Liver (tissue), 8 donors: ENCODE measurements at regions not wholly inside any gene's neighbourhood (a gene's known extent, or its start where the extent isn't known, plus 50 kb on each side); places are given as distances from the start of the nearest gene placed in this dataset.

Experiments
- DNase-seq: peaks from one replicate; pipeline ENCODE4 v3.0.0-alpha.2; 2017; ENCODE audit warnings: low spot score
- H3K27ac ChIP-seq, 2 donors: one replicate each; pipeline ENCODE4 v1.7.0; 2013; ENCODE audit warnings: inconsistent platforms in 2 of 2, low read length in 2 of 2, control low read depth in 1 of 2, low read depth in 1 of 2, mild to moderate bottlenecking in 1 of 2
- H3K27me3 ChIP-seq, 4 donors: one replicate each; pipeline versions ENCODE4 v1.6.1 to v1.7.0; 2013; ENCODE audit warnings: low read length in 3 of 4, inconsistent platforms in 1 of 4, mild to moderate bottlenecking in 1 of 4, moderate library complexity in 1 of 4; ENCODE audit not compliant: control insufficient read depth in 4 of 4, insufficient read depth in 4 of 4
- H3K36me3 ChIP-seq, 4 donors: one replicate each; pipeline versions ENCODE4 v1.6.1 to v1.7.0; 2013; ENCODE audit warnings: low read length in 3 of 4, mild to moderate bottlenecking in 3 of 4, low read depth in 1 of 4, moderate library complexity in 1 of 4; ENCODE audit not compliant: control insufficient read depth in 4 of 4, insufficient read depth in 3 of 4
- H3K4me1 ChIP-seq, 4 donors: one replicate each; pipeline versions ENCODE4 v1.6.1 to v1.7.0; 2013; ENCODE audit warnings: low read length in 3 of 4, mild to moderate bottlenecking in 3 of 4, moderate library complexity in 1 of 4; ENCODE audit not compliant: control insufficient read depth in 4 of 4, insufficient read depth in 4 of 4
- H3K4me3 ChIP-seq, 3 donors: one replicate each; pipeline versions ENCODE4 v1.6.1 to v1.7.0; 2013; ENCODE audit warnings: low read length in 3 of 3, control low read depth in 1 of 3, low read depth in 1 of 3, mild to moderate bottlenecking in 1 of 3
- H3K9ac ChIP-seq, 2 donors: one replicate each; pipeline ENCODE4 v1.7.0; 2013; ENCODE audit warnings: low read length in 2 of 2, mild to moderate bottlenecking in 2 of 2, moderate library complexity in 2 of 2, control low read depth in 1 of 2, low read depth in 1 of 2
- H3K9me3 ChIP-seq, 4 donors: one replicate each; pipeline versions ENCODE4 v1.6.1 to v1.7.0; 2013; ENCODE audit warnings: low read length in 3 of 4; ENCODE audit not compliant: control insufficient read depth in 4 of 4
- ATF3 ChIP-seq: IDR thresholded peaks from 2 replicates; pipeline ENCODE4 v1.6.1; 2016; ENCODE audit warnings: antibody characterized with exemption
- CTCF ChIP-seq: fragments of 150-350 bp; IDR thresholded peaks from 2 replicates; pipeline ENCODE4 v1.5.1; 2017; ENCODE audit warnings: improper control_type of control experiment, low read depth, low read length; ENCODE audit not compliant: missing input control
- EGR1 ChIP-seq, 2 donors: IDR thresholded peaks; 2 replicates each; pipeline ENCODE4 v1.6.1; 2016 to 2018; ENCODE audit warnings: antibody characterized with exemption in 2 of 2, low read depth in 2 of 2
- FOXA1 ChIP-seq: IDR thresholded peaks from 2 replicates; pipeline ENCODE4 v1.6.1; 2016; ENCODE audit warnings: antibody characterized with exemption
- FOXA2 ChIP-seq: IDR thresholded peaks from 2 replicates; pipeline ENCODE4 v1.6.1; 2016; ENCODE audit warnings: antibody characterized with exemption
- GABPA ChIP-seq, 2 donors: IDR thresholded peaks in 1 of 2; conservative IDR thresholded peaks in 1 of 2; 2 replicates each; pipeline ENCODE4 v1.6.1; 2016; ENCODE audit warnings: antibody characterized with exemption in 2 of 2, mild to moderate bottlenecking in 1 of 2, moderate library complexity in 1 of 2
- HNF4A ChIP-seq, 2 donors: conservative IDR thresholded peaks; 2 replicates each; pipeline ENCODE4 v1.6.1; 2016; ENCODE audit warnings: antibody characterized with exemption in 2 of 2, mild to moderate bottlenecking in 2 of 2
- HNF4G ChIP-seq: IDR thresholded peaks from 2 replicates; pipeline ENCODE4 v1.6.1; 2016; ENCODE audit warnings: antibody characterized with exemption
- JUND ChIP-seq, 2 donors: IDR thresholded peaks; 2 replicates each; pipeline ENCODE4 v1.6.1; 2016; ENCODE audit warnings: antibody characterized with exemption in 2 of 2
- NR2F2 ChIP-seq: IDR thresholded peaks from 2 replicates; pipeline ENCODE4 v1.6.1; 2016; ENCODE audit warnings: antibody characterized with exemption
- RAD21 ChIP-seq, 2 donors: IDR thresholded peaks; 2 replicates each; pipeline ENCODE4 v1.6.1; 2016; ENCODE audit warnings: antibody characterized with exemption in 2 of 2, mild to moderate bottlenecking in 2 of 2
- REST ChIP-seq: IDR thresholded peaks from 2 replicates; pipeline ENCODE4 v1.6.1; 2016; ENCODE audit warnings: antibody characterized with exemption, mild to moderate bottlenecking
- RXRA ChIP-seq, 2 donors: IDR thresholded peaks; 2 replicates each; pipeline ENCODE4 v1.6.1; 2017 to 2018; ENCODE audit warnings: antibody characterized with exemption in 2 of 2, mild to moderate bottlenecking in 1 of 2
- SP1 ChIP-seq: IDR thresholded peaks from 2 replicates; pipeline ENCODE4 v1.6.1; 2018; ENCODE audit warnings: antibody characterized with exemption, mild to moderate bottlenecking
- TAF1 ChIP-seq: conservative IDR thresholded peaks from 2 replicates; pipeline ENCODE4 v1.6.1; 2016; ENCODE audit warnings: antibody characterized with exemption, mild to moderate bottlenecking
- YY1 ChIP-seq: IDR thresholded peaks from 2 replicates; pipeline ENCODE4 v1.6.1; 2016; ENCODE audit warnings: antibody characterized with exemption, mild to moderate bottlenecking
- WGBS: extraction: QIAGEN DNeasy Blood & Tissue Kit; methylation state at CpG from one replicate; pipeline ENCODE4 v1.1.7; 2013; 5-methylcytosine and 5-hydroxymethylcytosine counted together
- TF ChIP-seq, protein P1 (sequence below): IDR thresholded peaks from 2 replicates; pipeline ENCODE4 v1.6.1; 2016; ENCODE audit warnings: antibody characterized with exemption
- donor health status: healthy.
- donor health status: healthy.
- donor health status: healthy.
- donor health status: healthy.
- donor health status: healthy.

DNA sequence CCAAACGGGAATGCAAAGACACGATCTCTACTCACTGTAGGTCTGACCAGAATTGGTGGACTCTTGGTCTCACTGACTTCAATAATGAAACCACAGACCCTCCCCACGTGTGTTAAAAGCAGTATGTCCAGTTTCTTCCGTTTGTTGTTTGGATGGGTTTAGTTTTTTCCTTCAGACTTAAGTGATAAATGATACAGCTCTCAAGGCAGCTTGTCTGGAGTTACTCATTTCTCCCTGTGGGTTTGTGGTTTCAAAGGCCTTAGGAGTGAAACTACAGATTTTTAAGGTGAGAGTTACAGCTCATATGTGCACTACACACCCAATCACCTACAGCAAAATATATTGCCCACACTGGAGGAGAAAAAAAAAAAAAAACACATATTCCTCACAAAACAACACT is 86.7 kb upstream of the STMND1 start:
- WGBS: 90% methylated on average over 4 of the region's 4 CpGs
- H3K4me1 ChIP-seq: no peaks in the 10 kb centered on the region
- no peak for DNase-seq
- no peak overlapping the region for H3K4me3 ChIP-seq
- H3K9me3 ChIP-seq: no peaks in the 10 kb centered on the region
- H3K36me3 ChIP-seq: no peaks in the 10 kb centered on the region
- no peak overlapping the region for H3K27ac ChIP-seq
- no peaks in the 10 kb centered on the region for H3K27me3 ChIP-seq
- no peak overlapping the region for H3K9ac ChIP-seq
- TF ChIP-seq JUND (IDR thresholded peaks at IDR 0.05): no peak

DNA sequence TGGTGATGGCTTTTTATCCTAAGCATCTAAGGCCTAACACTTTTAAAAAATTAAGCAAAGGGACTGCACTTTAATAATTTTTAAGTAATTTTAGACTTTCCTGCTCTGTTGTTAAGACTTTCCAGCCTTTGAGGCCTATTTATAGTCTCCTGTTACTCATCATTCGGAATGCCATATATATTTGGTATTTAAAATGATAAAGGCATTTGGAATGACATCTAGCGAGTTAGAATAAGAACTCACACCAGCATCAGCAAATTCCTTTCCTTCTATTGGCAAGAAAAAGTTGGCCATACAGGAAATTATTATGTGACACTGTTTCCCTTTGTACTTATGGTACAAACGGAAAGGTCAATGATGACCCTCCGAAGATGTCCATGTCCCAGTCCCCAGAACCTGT is 88.1 kb upstream of the STMND1 start:
- Histone ChIP-seq H3K36me3 (no peaks in the 10 kb centered on the region), H3K9me3 (no peaks in the 10 kb centered on the region), H3K4me1 (no peaks in the 10 kb centered on the region), H3K27me3 (no peaks in the 10 kb centered on the region), H3K27ac (no peak overlapping the region), H3K4me3 (no peak overlapping the region), H3K9ac (no peak overlapping the region)
- DNase-seq: no peak
- TF ChIP-seq YY1 (no peak), GABPA (IDR thresholded peaks at IDR 0.05 in 1 of 2, conservative IDR thresholded peaks at IDR 0.05 in 1 of 2) (no peak), REST (no peak), HNF4A (conservative IDR thresholded peaks at IDR 0.05) (no peak), TAF1 (no peak)
- 87% methylated on average over 4 of the region's 4 CpGs for WGBS

- no peak overlapping the region for H3K4me3 ChIP-seq
- H3K4me1 ChIP-seq: no peaks in the 10 kb centered on the region
- no peak overlapping the region for H3K9ac ChIP-seq
- no peak overlapping the region for H3K27ac ChIP-seq
- 71% methylated on average over 12 of the region's 12 CpGs for WGBS
- H3K36me3 ChIP-seq: no peaks in the 10 kb centered on the region
- H3K9me3 ChIP-seq: no peaks in the 10 kb centered on the region
- DNase-seq: no peak
- no peaks in the 10 kb centered on the region for H3K27me3 ChIP-seq
- TF ChIP-seq FOXA1 (no peak), CTCF (no peak), GABPA (IDR thresholded peaks at IDR 0.05 in 1 of 2, conservative IDR thresholded peaks at IDR 0.05 in 1 of 2) (no peak), FOXA2 (no peak), RAD21 (IDR thresholded peaks at IDR 0.05) (no peak), SP1 (no peak), EGR1 (IDR thresholded peaks at IDR 0.05; ENCODE audit: low read depth in 2 of 2) (no peak), RXRA (IDR thresholded peaks at IDR 0.05) (no peak), NR2F2 (no peak), ATF3 (no peak), HNF4A (conservative IDR thresholded peaks at IDR 0.05) (no peak), REST (no peak), HNF4G (no peak)
- TF ChIP-seq, protein P1, sequence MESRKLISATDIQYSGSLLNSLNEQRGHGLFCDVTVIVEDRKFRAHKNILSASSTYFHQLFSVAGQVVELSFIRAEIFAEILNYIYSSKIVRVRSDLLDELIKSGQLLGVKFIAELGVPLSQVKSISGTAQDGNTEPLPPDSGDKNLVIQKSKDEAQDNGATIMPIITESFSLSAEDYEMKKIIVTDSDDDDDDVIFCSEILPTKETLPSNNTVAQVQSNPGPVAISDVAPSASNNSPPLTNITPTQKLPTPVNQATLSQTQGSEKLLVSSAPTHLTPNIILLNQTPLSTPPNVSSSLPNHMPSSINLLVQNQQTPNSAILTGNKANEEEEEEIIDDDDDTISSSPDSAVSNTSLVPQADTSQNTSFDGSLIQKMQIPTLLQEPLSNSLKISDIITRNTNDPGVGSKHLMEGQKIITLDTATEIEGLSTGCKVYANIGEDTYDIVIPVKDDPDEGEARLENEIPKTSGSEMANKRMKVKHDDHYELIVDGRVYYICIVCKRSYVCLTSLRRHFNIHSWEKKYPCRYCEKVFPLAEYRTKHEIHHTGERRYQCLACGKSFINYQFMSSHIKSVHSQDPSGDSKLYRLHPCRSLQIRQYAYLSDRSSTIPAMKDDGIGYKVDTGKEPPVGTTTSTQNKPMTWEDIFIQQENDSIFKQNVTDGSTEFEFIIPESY: no peak
Observed at GRCh38 chr6:17012421-17013225, 89.2 kb upstream of the STMND1 start.
